SK-N-DZ (cell line): ENCODE measurements at regions not wholly inside any gene's neighbourhood (a gene's known extent, or its start where the extent isn't known, plus 50 kb on each side); places are given as distances from the start of the nearest gene placed in this dataset.
"Not testable (repeated sequence)": the region's sequence is repeated elsewhere in the genome, so short reads cannot be mapped to it uniquely, and the experiment has no call there.

Experiments used
- DNase-seq: peaks from one replicate; pipeline ENCODE4 v3.0.0-alpha.2; 2015; ENCODE audit warnings: low spot score

- no peak for DNase-seq
Observed at GRCh38 chr6:43887906-43888683, 118.1 kb downstream of the VEGFA start.

GRCh38 chr6:43887340-43887858 lies 117.4 kb downstream of the VEGFA start:
- DNase-seq, result no peak

GRCh38 chr6:43886717-43887339 lies 116.8 kb downstream of the VEGFA start:
- no peak for DNase-seq

GRCh38 chr6:43886067-43886461 lies 116.1 kb downstream of the VEGFA start:
- no peak for DNase-seq

DNA sequence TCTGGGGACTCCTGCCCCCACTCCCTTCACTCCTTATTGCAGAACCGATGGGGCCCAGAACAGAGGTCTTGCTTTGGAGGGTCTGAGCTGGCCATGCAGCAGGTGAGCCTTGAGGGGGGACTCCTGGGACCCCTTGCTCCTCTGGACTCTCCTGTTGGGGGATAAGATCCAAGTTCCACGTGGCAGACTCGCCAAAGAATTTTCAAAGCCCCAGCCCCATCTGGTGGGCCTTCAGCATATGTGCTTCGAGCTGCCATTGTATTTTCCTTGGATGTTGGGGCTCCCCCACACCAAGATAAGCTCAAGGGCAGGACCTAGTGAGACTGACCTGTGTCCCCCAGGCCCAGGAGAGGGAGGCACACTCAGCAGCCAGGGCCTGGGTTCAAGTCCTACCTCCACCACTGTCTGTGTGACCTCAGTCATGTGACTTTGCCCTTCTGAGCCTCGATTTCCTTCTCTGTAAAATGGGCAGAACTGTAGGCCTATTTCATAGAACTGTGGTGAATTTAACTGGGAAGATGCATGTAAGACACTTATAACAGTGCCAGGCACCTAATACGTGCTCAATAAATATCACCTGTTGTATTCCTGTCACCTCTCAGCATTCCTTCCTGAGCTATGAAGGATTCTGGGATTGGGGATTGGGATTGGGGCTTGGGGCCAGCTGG lies 115.5 kb downstream of the VEGFA start:
- no peak for DNase-seq

- DNase-seq, result no peak
Observed at GRCh38 chr6:43884652-43885022, 114.6 kb downstream of the VEGFA start.

DNA sequence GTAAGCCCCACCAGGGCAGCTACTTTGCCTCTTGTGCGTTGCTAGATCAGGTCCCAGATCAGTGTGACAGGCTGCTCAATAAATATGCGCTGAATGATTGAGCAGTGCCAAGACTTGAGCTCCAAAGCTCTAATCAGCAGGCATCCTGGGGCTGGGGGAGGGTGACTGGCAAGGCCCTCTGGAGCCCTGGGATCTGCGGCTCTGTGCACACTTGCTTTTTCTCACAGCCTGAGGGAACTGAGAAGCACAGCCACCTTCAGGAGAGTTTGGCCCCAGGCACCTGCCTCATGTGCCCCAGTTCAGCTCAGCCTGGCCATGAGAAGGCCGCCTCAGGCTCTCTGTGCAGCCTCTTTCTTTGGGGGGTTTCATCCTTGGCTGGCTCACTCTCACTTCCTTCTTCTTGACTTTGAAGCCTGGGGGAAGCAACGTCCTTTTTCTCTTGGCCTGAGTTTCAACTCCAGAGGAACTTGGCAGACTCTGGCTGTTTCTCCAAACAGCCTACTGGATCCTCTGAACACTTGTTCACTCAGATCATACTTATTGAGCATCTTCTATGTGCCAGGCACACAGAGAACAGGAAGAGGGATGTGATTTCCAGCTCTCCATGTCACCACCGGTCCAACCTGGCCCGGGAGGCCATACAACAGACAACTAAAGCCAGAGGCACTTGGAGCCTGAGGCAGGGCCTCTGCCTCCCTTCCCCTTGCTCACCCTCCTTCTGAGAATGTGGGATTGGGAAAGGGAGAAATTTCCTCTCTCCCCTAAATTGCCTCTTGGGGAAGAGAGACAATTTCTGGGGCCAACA lies 114.0 kb downstream of the VEGFA start:
- no peak for DNase-seq

DNA sequence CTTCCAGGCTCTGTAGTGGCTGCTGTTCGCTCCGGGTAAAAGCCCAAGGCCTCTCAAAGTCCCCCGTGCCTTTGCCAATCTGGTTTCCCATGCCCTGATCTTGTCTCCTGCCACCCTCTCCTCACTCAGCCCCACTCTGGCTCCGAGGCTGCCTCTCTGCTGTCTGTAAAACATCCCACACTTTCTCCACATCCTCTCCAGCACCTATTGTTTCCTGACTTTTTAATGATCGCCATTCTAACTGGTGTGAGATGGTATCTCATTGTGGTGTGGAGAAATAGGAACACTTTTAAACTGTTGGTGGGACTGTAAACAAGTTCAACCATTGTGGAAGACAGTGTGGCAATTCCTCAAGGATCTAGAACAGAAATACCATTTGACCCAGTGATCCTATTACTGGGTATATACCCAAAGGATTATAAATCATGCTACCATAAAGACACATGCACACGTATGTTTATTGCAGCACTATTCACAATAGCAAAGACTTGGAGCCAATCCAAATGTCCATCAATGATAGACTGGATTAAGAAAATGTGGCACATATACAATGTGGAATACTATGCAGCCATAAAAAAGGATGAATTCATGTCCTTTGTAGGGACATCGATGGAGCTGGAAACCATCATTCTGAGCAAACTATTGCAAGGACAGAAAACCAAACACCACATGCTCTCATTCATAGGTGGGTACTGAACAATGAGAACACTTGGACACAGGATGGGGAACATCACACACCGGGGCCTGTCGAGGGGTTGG lies 112.9 kb downstream of the VEGFA start:
- DNase-seq, result not testable (repeated sequence)

GRCh38 chr6:43880236-43881137 lies 110.5 kb downstream of the VEGFA start:
- no peak for DNase-seq

DNA sequence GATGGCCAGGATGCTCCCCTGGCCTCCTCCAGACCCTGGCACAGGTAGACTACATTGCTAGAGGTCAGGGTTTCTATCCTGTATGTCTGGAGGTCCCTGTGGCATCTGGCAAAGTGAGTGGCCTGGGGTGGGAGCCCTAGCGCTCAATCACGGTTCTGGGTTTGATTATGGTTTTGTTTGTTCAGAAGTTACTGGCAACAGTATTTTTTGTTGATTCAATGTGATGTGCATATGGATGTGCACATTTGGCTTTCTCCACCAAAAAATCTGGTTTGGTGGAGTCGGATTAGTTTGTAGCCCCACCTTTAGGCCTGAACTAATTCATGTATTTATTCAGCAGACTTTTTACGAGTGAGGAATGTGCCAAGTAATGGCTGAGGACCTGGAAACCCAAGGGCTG lies 109.7 kb downstream of the VEGFA start:
- no peak for DNase-seq

- no peak for DNase-seq
Observed at GRCh38 chr6:43878823-43879495, 108.9 kb downstream of the VEGFA start.

GRCh38 chr6:43878127-43878634 lies 108.2 kb downstream of the VEGFA start:
- no peak for DNase-seq

GRCh38 chr6:43877463-43878126 lies 107.6 kb downstream of the VEGFA start:
- DNase-seq, result peak; percentile 34

DNA sequence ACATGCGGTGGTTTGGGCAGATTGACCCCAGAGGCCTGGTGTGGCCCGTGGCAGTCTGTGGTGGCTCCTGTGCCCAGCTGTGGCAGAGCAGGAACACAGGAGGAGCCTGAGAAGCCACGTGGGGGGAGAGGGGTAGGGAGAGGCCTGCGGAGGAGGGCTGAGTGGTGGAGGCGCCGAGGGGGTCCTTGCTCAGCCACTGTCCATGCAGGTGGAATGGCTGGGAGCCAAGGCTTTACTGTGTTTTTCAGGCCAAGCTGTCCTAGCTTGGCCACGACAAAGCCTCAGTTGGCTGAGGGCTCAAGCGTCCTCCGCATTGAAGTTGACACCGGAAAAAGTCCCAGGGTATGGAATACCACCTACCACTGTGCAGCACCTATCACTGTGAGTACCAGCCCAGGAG lies 107.0 kb downstream of the VEGFA start:
- no peak for DNase-seq

DNA sequence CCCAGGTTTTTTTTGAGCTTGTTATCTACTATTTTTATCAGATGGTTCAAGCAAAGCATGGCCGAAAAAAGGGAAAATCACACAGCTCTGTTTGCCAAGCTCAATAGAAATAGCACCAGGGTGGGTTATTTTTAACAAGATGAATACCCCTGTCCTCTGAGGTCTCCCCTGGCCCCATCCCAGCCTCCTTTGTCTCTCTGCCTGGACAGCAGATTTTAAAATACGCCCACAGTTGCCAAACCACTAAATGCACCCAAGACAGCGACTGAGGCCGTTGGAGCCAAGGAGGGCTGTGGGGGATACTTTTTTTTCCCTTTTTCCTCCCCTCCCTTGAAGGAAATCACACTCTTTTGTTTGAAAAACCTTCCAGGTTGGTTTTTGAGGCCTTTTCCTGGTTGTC lies 106.6 kb downstream of the VEGFA start:
- no peak for DNase-seq

GRCh38 chr6:43875849-43876572 lies 106.0 kb downstream of the VEGFA start:
- DNase-seq, result no peak

- DNase-seq, result no peak
Observed at GRCh38 chr6:43874814-43875590, 105.0 kb downstream of the VEGFA start.
